ENCODE measurements at regions not wholly inside any gene's neighbourhood (a gene's known extent, or its start where the extent isn't known, plus 50 kb on each side); places are given as distances from the start of the nearest gene placed in this dataset.

DNA sequence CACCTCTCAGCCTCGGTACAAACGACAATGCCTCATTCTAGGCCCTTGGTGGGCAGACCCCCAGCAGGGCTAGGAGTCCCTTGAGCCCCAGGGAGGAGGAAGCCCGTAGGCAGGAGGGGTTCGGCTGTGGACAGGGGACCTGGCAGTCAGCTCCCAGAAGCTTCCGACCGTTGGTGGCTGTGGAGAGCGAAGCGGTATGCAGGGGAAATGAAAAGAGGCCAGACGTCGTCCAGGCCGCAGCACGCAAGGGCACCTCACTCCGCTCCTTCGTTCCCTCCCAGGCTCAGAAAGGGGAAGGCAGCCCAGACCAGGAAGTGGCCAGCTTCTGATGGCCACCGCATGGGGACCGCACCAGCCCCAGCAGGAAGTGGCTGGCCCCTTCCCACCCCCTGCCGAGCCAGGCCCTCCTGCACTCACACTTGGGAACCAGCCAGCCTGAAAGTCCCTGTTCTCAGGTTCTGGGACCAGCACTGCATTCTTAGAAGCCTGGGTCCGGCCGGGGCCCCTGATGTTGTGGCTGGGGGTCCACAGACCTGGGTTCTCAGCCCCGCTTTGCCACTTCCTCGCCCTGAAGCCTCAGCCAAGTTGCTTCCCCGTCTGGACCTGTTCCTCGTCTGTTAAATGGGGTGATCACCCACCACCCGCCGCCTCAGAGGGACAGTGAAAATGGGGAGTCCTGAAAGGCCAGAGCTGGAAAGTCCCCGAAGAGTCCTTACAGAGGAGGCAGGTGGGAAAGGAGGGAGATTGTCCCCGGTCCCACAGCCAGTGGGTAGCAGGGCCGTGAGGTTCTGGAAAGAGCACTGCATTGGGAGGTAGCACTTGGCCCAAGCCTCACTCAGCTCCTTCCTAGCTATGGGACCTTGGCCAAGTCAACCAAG is 104.0 kb upstream of the RUNX3 start:
- BruUV-seq (replicated peaks) = no TSS peak
- POLR2A ChIA-PET = interaction anchor here (0.8 to 1.6 kb wide), 3 partner anchors 12 to 70 kb away, joined by 3 to 9 read pairs (median 5); no protein-coding TSS in a partner anchor
- TF ChIP-seq, protein P1, sequence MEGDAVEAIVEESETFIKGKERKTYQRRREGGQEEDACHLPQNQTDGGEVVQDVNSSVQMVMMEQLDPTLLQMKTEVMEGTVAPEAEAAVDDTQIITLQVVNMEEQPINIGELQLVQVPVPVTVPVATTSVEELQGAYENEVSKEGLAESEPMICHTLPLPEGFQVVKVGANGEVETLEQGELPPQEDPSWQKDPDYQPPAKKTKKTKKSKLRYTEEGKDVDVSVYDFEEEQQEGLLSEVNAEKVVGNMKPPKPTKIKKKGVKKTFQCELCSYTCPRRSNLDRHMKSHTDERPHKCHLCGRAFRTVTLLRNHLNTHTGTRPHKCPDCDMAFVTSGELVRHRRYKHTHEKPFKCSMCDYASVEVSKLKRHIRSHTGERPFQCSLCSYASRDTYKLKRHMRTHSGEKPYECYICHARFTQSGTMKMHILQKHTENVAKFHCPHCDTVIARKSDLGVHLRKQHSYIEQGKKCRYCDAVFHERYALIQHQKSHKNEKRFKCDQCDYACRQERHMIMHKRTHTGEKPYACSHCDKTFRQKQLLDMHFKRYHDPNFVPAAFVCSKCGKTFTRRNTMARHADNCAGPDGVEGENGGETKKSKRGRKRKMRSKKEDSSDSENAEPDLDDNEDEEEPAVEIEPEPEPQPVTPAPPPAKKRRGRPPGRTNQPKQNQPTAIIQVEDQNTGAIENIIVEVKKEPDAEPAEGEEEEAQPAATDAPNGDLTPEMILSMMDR (conservative IDR thresholded peaks at IDR 0.05; ENCODE audit: low read length) = no peak
- TF ChIP-seq EZH2phosphoT487 (IDR thresholded peaks at IDR 0.05; ENCODE audit: borderline replicate concordance, low read depth, low read length) = no peak

DNA sequence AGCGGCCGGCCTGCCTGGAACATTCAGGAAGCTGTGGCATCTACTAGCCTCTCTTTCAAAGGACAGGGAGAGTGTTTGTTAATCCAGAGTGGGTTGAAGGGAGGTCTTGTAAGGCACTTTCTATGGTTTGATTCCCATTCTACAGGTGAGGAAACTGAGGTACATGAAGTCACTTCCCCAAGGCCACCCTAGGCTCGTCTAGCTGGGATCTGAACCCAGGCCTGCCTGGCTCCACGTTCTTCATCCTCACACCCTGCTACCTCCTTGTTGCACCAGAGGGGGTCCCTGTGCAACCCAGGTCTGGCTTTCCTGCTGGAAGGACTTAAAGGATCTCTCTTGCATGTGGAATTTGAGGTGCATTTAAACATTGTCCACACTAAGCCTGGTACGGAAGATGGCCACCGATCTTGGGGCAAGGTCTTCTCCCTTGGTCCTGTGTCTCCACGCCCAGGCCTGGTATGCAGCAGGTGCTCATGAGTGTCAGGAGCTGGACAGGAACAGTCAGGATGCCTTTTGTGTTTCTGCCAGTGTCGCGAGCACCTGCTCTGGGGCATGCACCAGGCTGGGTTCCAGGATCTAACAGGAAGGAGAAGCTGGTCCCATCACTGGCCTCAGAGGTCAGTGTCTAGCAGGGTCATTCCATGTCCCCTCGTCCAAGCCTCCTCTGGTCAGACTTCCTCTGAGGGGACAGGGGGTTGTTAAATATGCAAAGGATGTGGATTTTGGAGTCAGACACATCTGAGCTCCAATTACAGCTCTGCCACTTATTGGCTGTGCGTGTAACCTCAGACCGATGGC is 103.2 kb upstream of the RUNX3 start:
- POLR2A ChIA-PET = interaction anchor here (0.8 to 1.6 kb wide), 2 partner anchors 11 to 37 kb away, joined by 3 to 9 read pairs; no protein-coding TSS in a partner anchor
- no peak for TF ChIP-seq EZH2phosphoT487 (IDR thresholded peaks at IDR 0.05; ENCODE audit: borderline replicate concordance, low read depth, low read length)
- TF ChIP-seq, protein P1 (conservative IDR thresholded peaks at IDR 0.05; ENCODE audit: low read length) = no peak
- peak overlapping the region; percentile 19 for H3K4me3 ChIP-seq (ENCODE audit: low read depth, low read length, poor library complexity, severe bottlenecking)
- BruUV-seq (replicated peaks) = no TSS peak
- H3K36me3 ChIP-seq (ENCODE audit: insufficient read depth, low read length) = no peaks in the 10 kb centered on the region
- H3K79me2 ChIP-seq (ENCODE audit: insufficient read depth, low read depth, low read length) = no peaks in the 10 kb centered on the region
- peak overlapping the region; percentile 45; the same call in 1 of the 2 replicates for H2AFZ ChIP-seq (ENCODE audit: low read length)
- no peaks in the 10 kb centered on the region for H3K9me2 ChIP-seq (ENCODE audit: insufficient read depth, low read length)
- peak overlapping the region; percentile 74 for H3K27ac ChIP-seq (ENCODE audit: low read depth, low read length, poor library complexity, severe bottlenecking)
- peak overlapping the region; percentile 59 for H3K4me2 ChIP-seq (ENCODE audit: low read length)
- no peak for DNase-seq (ENCODE audit: low spot score)
- H3K4me1 ChIP-seq (ENCODE audit: insufficient read depth, low read length, poor library complexity, severe bottlenecking) = peaks cover 63% of the 10 kb centered on the region
- no peaks in the 10 kb centered on the region for H3K9me3 ChIP-seq (ENCODE audit: low read length)
- H4K20me1 ChIP-seq (ENCODE audit: insufficient read depth, low read length) = no peaks in the 10 kb centered on the region
- intact Hi-C loops (cut with micrococcal nuclease; ENCODE audit: unreplicated experiment) = no loop called here
- CTCF ChIA-PET (ENCODE audit: unreplicated experiment) = interaction anchor here (0.5 kb wide), 1 partner anchor 110 kb away, joined by 4 read pairs; no protein-coding TSS in a partner anchor

More for the DNA sequence above, 104.0 kb upstream of the RUNX3 start:
- Histone ChIP-seq H3K4me3 (ENCODE audit: low read depth, low read length, poor library complexity, severe bottlenecking) (no peak overlapping the region), H4K20me1 (ENCODE audit: insufficient read depth, low read length) (no peaks in the 10 kb centered on the region), H3K4me2 (ENCODE audit: low read length) (peak overlapping the region; percentile 59), H3K9me3 (ENCODE audit: low read length) (no peaks in the 10 kb centered on the region), H3K79me2 (ENCODE audit: insufficient read depth, low read depth, low read length) (no peaks in the 10 kb centered on the region), H2AFZ (ENCODE audit: low read length) (no peak overlapping the region), H3K36me3 (ENCODE audit: insufficient read depth, low read length) (no peaks in the 10 kb centered on the region), H3K4me1 (ENCODE audit: insufficient read depth, low read length, poor library complexity, severe bottlenecking) (peaks cover 55% of the 10 kb centered on the region), H3K9me2 (ENCODE audit: insufficient read depth, low read length) (no peaks in the 10 kb centered on the region), H3K27ac (ENCODE audit: low read depth, low read length, poor library complexity, severe bottlenecking) (no peak overlapping the region)
- no peak for DNase-seq (ENCODE audit: low spot score)
- intact Hi-C loops (cut with micrococcal nuclease; ENCODE audit: unreplicated experiment) = no loop called here
- CTCF ChIA-PET (ENCODE audit: unreplicated experiment) = interaction anchor here (0.5 kb wide), 1 partner anchor 111 kb away, joined by 4 read pairs; no protein-coding TSS in a partner anchor
